GM23338 (cell line): ENCODE measurements at regions not wholly inside any gene's neighbourhood (a gene's known extent, or its start where the extent isn't known, plus 50 kb on each side); places are given as distances from the start of the nearest gene placed in this dataset.

ENCODE experiments used
- ATAC-seq: fragments of 200-7000 bp; cut with Tn5 transposase; 3 replicates; pipeline ENCODE4 v1.9.1; 2020
- DNase-seq: peaks from one replicate; pipeline ENCODE4 v3.0.0-alpha.2; 2015; ENCODE audit warnings: low spot score
- H2AFZ ChIP-seq: fragments of 200-600 bp; sonication (generic); 2 replicates; pipeline ENCODE4 v1.8.0; 2016; ENCODE audit warnings: antibody characterized with exemption, mild to moderate bottlenecking, moderate library complexity
- H3F3A ChIP-seq: fragments of 200-600 bp; sonication (generic); replicated peaks from 2 replicates; pipeline ENCODE4 v1.8.0; 2017; ENCODE audit warnings: antibody characterized with exemption, mixed run types, low read depth
- H3K27ac ChIP-seq: fragments of 200-600 bp; sonication (generic); 2 replicates; pipeline ENCODE4 v1.6.1; 2016; ENCODE audit warnings: low read depth
- H3K27me3 ChIP-seq: fragments of 200-600 bp; sonication (generic); 2 replicates; pipeline ENCODE4 v1.8.0; 2016; ENCODE audit warnings: mild to moderate bottlenecking, mixed run types, moderate library complexity; ENCODE audit not compliant: insufficient read depth
- H3K36me3 ChIP-seq: fragments of 200-600 bp; sonication (generic); 2 replicates; pipeline ENCODE4 v1.8.0; 2016; ENCODE audit warnings: mild to moderate bottlenecking; ENCODE audit not compliant: insufficient read depth
- H3K4me1 ChIP-seq: fragments of 200-600 bp; sonication (generic); 2 replicates; pipeline ENCODE4 v1.8.0; 2016; ENCODE audit warnings: mild to moderate bottlenecking, moderate library complexity; ENCODE audit not compliant: insufficient read depth
- H3K4me2 ChIP-seq: fragments of 200-600 bp; sonication (generic); 2 replicates; pipeline ENCODE4 v1.7.1; 2017; ENCODE audit warnings: mixed run types
- H3K4me3 ChIP-seq: fragments of 200-600 bp; sonication (generic); 2 replicates; pipeline ENCODE4 v1.6.1; 2016; ENCODE audit warnings: mixed run types
- H3K79me2 ChIP-seq: fragments of 200-600 bp; sonication (generic); replicated peaks from 2 replicates; pipeline ENCODE4 v1.8.0; 2017; ENCODE audit warnings: mild to moderate bottlenecking; ENCODE audit not compliant: insufficient read depth
- H3K9me2 ChIP-seq: fragments of 200-600 bp; sonication (generic); 2 replicates; pipeline ENCODE4 v1.8.0; 2017; ENCODE audit not compliant: insufficient read depth
- H4K20me1 ChIP-seq: fragments of 200-600 bp; sonication (generic); replicated peaks from 2 replicates; pipeline ENCODE4 v1.8.0; 2017; ENCODE audit warnings: mild to moderate bottlenecking; ENCODE audit not compliant: insufficient read depth
- H3K27ac Mint-ChIP-seq: 2 replicates; pipeline ENCODE4 v1.8.0; 2020; ENCODE audit warnings: inconsistent platforms, mild to moderate bottlenecking, moderate library complexity, mixed read lengths
- H3K27me3 Mint-ChIP-seq: 3 replicates; pipeline ENCODE4 v1.8.0; 2022; ENCODE audit warnings: low read depth, mild to moderate bottlenecking, moderate library complexity, mixed read lengths, inconsistent platforms; ENCODE audit not compliant: insufficient read depth, poor library complexity
- H3K36me3 Mint-ChIP-seq: 3 replicates; pipeline ENCODE4 v1.8.0; 2021; ENCODE audit warnings: low read depth, mild to moderate bottlenecking, inconsistent platforms, moderate library complexity, mixed read lengths
- H3K4me1 Mint-ChIP-seq: 3 replicates; pipeline ENCODE4 v1.8.0; 2020; ENCODE audit warnings: mild to moderate bottlenecking, inconsistent platforms, mixed read lengths
- H3K4me3 Mint-ChIP-seq: 3 replicates; pipeline ENCODE4 v1.8.0; 2021; ENCODE audit warnings: moderate library complexity, mild to moderate bottlenecking, inconsistent platforms, mixed read lengths
- H3K9me3 Mint-ChIP-seq: 3 replicates; pipeline ENCODE4 v1.8.0; 2020; ENCODE audit warnings: moderate library complexity, mild to moderate bottlenecking, inconsistent platforms, mixed read lengths
- CREB1 ChIP-seq: fragments of 250-450 bp; sonication (Bioruptor Pico); IDR thresholded peaks from 2 replicates; pipeline ENCODE4 v1.5.0; 2020; ENCODE audit warnings: low read depth, mild to moderate bottlenecking, moderate library complexity
- EZH2 ChIP-seq: fragments of 200-600 bp; sonication (generic); IDR thresholded peaks from one replicate; pipeline ENCODE4 v1.8.0; 2017; ENCODE audit warnings: antibody characterized with exemption, mild to moderate bottlenecking, low read depth; ENCODE audit not compliant: unreplicated experiment
- NANOG ChIP-seq: IDR thresholded peaks from 2 replicates; pipeline ENCODE4 v1.6.1; 2016; ENCODE audit warnings: antibody characterized with exemption, borderline replicate concordance
- STAT1 ChIP-seq: IDR thresholded peaks from one replicate; pipeline ENCODE4 v1.6.1; 2016; ENCODE audit warnings: antibody characterized with exemption; ENCODE audit not compliant: unreplicated experiment
- ZNF331 ChIP-seq: fragments of 250-450 bp; sonication (Bioruptor Pico); IDR thresholded peaks from 2 replicates; pipeline ENCODE4 v1.5.0; 2020; ENCODE audit warnings: low read depth, mild to moderate bottlenecking, moderate library complexity
- TF ChIP-seq, protein P1 (sequence below): IDR thresholded peaks from one replicate; pipeline ENCODE4 v1.6.1; 2018; ENCODE audit warnings: antibody characterized with exemption; ENCODE audit not compliant: unreplicated experiment
- TF ChIP-seq, protein P2 (sequence below): IDR thresholded peaks from 2 replicates; pipeline ENCODE4 v1.6.1; 2016; ENCODE audit warnings: antibody characterized with exemption
- TF ChIP-seq, protein P3 (sequence below): fragments of 250-450 bp; sonication (Bioruptor Pico); IDR thresholded peaks from 2 replicates; pipeline ENCODE4 v1.5.0; 2020; ENCODE audit warnings: mild to moderate bottlenecking, moderate library complexity

DNA sequence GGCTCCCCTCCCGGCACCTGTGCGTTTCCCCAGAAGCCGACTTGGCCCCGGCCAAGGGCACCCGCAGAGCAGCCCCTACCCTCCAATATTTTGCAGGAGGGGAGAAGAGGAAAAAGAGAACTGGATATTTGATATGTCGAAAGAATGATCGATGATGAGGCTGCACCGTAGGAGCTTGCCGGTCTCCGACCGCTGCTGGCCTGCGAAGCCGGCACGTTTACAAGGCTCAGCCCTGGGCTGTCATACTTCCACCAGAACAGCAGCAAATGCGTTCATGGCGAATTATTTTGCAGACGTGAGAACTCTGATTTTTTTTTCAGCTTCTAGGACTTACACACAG is 296.7 kb downstream of the TFAP2C start:
- H3K9me3 Mint-ChIP-seq = no peaks in the 10 kb centered on the region
- no peak overlapping the region for H3K27ac Mint-ChIP-seq

More for the DNA sequence above, 296.7 kb downstream of the TFAP2C start:
- TF ChIP-seq STAT1 = no peak
- no peak for TF ChIP-seq ZNF331
- TF ChIP-seq, protein P1, sequence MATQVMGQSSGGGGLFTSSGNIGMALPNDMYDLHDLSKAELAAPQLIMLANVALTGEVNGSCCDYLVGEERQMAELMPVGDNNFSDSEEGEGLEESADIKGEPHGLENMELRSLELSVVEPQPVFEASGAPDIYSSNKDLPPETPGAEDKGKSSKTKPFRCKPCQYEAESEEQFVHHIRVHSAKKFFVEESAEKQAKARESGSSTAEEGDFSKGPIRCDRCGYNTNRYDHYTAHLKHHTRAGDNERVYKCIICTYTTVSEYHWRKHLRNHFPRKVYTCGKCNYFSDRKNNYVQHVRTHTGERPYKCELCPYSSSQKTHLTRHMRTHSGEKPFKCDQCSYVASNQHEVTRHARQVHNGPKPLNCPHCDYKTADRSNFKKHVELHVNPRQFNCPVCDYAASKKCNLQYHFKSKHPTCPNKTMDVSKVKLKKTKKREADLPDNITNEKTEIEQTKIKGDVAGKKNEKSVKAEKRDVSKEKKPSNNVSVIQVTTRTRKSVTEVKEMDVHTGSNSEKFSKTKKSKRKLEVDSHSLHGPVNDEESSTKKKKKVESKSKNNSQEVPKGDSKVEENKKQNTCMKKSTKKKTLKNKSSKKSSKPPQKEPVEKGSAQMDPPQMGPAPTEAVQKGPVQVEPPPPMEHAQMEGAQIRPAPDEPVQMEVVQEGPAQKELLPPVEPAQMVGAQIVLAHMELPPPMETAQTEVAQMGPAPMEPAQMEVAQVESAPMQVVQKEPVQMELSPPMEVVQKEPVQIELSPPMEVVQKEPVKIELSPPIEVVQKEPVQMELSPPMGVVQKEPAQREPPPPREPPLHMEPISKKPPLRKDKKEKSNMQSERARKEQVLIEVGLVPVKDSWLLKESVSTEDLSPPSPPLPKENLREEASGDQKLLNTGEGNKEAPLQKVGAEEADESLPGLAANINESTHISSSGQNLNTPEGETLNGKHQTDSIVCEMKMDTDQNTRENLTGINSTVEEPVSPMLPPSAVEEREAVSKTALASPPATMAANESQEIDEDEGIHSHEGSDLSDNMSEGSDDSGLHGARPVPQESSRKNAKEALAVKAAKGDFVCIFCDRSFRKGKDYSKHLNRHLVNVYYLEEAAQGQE = no peak
- TF ChIP-seq, protein P2, sequence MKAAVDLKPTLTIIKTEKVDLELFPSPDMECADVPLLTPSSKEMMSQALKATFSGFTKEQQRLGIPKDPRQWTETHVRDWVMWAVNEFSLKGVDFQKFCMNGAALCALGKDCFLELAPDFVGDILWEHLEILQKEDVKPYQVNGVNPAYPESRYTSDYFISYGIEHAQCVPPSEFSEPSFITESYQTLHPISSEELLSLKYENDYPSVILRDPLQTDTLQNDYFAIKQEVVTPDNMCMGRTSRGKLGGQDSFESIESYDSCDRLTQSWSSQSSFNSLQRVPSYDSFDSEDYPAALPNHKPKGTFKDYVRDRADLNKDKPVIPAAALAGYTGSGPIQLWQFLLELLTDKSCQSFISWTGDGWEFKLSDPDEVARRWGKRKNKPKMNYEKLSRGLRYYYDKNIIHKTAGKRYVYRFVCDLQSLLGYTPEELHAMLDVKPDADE = no peak
- TF ChIP-seq EZH2 = peak; percentile 43
- TF ChIP-seq, protein P3, sequence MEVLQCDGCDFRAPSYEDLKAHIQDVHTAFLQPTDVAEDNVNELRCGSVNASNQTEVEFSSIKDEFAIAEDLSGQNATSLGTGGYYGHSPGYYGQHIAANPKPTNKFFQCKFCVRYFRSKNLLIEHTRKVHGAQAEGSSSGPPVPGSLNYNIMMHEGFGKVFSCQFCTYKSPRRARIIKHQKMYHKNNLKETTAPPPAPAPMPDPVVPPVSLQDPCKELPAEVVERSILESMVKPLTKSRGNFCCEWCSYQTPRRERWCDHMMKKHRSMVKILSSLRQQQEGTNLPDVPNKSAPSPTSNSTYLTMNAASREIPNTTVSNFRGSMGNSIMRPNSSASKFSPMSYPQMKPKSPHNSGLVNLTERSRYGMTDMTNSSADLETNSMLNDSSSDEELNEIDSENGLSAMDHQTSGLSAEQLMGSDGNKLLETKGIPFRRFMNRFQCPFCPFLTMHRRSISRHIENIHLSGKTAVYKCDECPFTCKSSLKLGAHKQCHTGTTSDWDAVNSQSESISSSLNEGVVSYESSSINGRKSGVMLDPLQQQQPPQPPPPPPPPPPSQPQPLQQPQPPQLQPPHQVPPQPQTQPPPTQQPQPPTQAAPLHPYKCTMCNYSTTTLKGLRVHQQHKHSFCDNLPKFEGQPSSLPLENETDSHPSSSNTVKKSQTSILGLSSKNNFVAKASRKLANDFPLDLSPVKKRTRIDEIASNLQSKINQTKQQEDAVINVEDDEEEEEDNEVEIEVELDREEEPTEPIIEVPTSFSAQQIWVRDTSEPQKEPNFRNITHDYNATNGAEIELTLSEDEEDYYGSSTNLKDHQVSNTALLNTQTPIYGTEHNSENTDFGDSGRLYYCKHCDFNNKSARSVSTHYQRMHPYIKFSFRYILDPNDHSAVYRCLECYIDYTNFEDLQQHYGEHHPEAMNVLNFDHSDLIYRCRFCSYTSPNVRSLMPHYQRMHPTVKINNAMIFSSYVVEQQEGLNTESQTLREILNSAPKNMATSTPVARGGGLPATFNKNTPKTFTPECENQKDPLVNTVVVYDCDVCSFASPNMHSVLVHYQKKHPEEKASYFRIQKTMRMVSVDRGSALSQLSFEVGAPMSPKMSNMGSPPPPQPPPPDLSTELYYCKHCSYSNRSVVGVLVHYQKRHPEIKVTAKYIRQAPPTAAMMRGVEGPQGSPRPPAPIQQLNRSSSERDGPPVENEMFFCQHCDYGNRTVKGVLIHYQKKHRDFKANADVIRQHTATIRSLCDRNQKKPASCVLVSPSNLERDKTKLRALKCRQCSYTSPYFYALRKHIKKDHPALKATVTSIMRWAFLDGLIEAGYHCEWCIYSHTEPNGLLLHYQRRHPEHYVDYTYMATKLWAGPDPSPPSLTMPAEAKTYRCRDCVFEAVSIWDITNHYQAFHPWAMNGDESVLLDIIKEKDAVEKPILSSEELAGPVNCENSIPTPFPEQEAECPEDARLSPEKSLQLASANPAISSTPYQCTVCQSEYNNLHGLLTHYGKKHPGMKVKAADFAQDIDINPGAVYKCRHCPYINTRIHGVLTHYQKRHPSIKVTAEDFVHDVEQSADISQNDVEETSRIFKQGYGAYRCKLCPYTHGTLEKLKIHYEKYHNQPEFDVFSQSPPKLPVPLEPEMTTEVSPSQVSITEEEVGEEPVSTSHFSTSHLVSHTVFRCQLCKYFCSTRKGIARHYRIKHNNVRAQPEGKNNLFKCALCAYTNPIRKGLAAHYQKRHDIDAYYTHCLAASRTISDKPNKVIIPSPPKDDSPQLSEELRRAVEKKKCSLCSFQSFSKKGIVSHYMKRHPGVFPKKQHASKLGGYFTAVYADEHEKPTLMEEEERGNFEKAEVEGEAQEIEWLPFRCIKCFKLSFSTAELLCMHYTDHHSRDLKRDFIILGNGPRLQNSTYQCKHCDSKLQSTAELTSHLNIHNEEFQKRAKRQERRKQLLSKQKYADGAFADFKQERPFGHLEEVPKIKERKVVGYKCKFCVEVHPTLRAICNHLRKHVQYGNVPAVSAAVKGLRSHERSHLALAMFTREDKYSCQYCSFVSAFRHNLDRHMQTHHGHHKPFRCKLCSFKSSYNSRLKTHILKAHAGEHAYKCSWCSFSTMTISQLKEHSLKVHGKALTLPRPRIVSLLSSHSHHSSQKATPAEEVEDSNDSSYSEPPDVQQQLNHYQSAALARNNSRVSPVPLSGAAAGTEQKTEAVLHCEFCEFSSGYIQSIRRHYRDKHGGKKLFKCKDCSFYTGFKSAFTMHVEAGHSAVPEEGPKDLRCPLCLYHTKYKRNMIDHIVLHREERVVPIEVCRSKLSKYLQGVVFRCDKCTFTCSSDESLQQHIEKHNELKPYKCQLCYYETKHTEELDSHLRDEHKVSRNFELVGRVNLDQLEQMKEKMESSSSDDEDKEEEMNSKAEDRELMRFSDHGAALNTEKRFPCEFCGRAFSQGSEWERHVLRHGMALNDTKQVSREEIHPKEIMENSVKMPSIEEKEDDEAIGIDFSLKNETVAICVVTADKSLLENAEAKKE = no peak
- no peak for TF ChIP-seq CREB1 (CRISPR knock-in tag)
- TF ChIP-seq NANOG = no peak
- Histone ChIP-seq H3K4me1 (peaks cover 59% of the 10 kb centered on the region), H3K4me2 (peak overlapping the region; percentile 93), H3K9me2 (no peaks in the 10 kb centered on the region), H3K4me3 (peak overlapping the region; percentile 67), H3K27ac (no peak overlapping the region), H2AFZ (peak overlapping the region; percentile 77; the same call in 1 of the 2 replicates), H4K20me1 (no peaks in the 10 kb centered on the region), H3F3A (peaks cover 4% of the 10 kb centered on the region; the same call in 1 of the 2 replicates), H3K79me2 (no peaks in the 10 kb centered on the region), H3K36me3 (no peaks in the 10 kb centered on the region), H3K27me3 (peaks cover 63% of the 10 kb centered on the region)
- Mint-ChIP-seq H3K4me3 (peak overlapping the region; percentile 66), H3K27me3 (peaks cover 79% of the 10 kb centered on the region), H3K4me1 (peaks cover 47% of the 10 kb centered on the region), H3K36me3 (no peaks in the 10 kb centered on the region)
- ATAC-seq (peak; percentile 22), DNase-seq (no peak)
